SW 1271 (cell line): ENCODE measurements at regions not wholly inside any gene's neighbourhood (a gene's known extent, or its start where the extent isn't known, plus 50 kb on each side); places are given as distances from the start of the nearest gene placed in this dataset.

ENCODE experiments used
- DNase-seq, 2 experiments: peaks; one replicate each; lab custom pipeline; 2025; lab: John Stamatoyannopoulos, UW

GRCh38 chr5:103461243-103461642 lies 101.3 kb downstream of the NUDT12 start:
- peak; percentile 15 to 24 for DNase-seq

DNA sequence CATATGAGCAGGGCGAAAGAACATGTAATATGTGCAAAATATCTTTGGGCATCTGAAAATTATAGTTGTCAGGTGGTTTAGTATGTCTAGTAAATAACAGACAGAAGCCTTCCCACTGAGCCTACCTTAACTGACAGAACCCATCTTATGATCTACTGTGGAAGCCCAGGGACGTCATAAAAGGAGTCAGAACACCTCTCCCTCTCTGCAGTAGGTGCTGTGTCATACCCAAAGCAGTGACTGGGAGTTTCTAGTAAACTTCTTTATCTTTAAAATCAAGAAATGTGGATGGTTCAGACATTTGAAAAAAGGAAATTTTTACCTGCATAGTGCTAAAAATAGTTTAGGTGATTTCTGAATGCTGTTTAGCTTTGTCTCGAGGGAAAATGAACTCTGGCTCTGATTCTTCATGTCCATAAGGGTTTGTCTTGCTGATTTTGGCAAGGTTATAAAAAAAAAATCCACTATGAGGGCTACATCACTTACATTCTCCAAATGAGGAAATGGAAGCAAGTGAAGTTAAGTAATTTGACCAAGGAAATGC lies 104.0 kb downstream of the NUDT12 start:
- DNase-seq = no peak

- no peak for DNase-seq
These were observed 106.1 kb downstream of the NUDT12 start for GRCh38 chr5:103456476-103456875.

GRCh38 chr5:103455796-103456195 lies 106.8 kb downstream of the NUDT12 start:
- no peak for DNase-seq

GRCh38 chr5:103454770-103455169 lies 107.8 kb downstream of the NUDT12 start:
- DNase-seq = no peak

DNA sequence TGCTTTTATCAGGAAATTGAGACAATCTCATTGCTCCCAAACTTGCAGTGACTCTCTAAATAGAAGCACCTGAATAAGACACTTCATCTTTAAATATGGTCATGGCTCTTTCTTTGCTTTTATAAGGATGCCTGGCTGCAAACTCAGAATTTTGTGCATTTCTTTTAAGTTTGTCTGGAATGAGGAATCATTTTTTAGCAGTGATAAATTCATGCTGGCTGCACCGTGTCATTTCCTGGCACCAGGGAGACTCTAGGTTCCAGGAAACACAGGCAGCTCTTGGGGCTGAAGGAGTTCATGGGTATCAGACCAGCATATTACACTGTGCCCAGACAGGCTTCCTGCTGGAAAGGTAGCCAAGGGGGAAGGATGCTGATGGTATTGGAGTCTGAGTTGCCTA lies 109.9 kb downstream of the NUDT12 start:
- peak in 1 of 2 experiments; percentile 9 for DNase-seq

GRCh38 chr5:103452089-103452488 lies 110.5 kb downstream of the NUDT12 start:
- DNase-seq = no peak

GRCh38 chr5:103451261-103451660 lies 111.3 kb downstream of the NUDT12 start:
- no peak for DNase-seq

DNA sequence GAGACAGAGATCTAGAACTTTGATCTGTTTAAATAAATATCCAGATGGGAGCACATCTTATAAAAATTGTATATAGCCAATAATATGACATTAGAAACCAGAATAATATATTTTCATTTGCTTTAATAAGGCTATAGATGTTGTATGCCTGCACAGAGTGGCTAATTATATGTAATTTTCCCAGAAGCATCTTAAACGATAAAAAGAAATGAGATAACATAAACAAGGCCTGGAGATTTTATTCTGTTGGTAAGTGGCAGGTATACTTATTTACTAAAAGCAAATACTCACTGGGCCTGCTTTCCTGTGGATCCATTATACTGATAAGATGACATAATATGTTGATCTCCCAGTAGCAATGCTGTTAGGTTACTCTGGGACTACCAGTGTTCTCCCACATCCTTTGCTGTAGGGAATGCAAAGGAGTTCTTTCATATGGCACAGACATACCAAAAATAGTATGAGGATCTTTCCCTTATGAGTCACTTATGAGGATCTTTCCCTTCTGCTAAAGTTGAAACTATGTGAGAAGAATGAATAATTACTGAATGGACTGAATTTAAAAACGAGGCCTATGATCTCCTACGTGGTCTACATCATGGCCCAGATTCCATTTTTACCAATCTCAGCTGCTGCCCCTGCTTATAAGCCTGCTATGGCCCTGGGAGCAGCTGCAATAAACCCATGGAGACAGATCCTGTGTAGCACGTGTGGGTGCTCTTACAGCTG lies 112.1 kb downstream of the NUDT12 start:
- peak; percentile 23 to 58 for DNase-seq

DNA sequence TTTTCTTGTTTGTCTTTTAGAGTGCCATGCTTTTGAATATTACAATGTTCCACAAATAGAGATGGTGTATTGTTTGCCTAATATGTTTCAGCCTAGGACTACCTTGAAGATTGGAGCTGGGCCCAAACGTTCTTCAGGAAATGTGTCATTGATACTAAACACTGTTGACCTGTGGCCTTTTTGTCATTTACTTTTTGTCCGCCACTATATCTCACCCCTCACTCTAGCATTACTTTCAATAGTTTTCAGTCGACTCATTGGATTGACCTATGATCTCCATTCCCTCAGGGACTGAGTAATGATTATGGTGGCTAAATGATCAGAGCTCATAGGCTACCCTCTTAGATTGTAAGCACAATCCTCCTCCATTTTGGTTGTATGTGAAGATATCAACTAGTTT lies 115.8 kb downstream of the NUDT12 start:
- peak; percentile 13 to 39 for DNase-seq

DNA sequence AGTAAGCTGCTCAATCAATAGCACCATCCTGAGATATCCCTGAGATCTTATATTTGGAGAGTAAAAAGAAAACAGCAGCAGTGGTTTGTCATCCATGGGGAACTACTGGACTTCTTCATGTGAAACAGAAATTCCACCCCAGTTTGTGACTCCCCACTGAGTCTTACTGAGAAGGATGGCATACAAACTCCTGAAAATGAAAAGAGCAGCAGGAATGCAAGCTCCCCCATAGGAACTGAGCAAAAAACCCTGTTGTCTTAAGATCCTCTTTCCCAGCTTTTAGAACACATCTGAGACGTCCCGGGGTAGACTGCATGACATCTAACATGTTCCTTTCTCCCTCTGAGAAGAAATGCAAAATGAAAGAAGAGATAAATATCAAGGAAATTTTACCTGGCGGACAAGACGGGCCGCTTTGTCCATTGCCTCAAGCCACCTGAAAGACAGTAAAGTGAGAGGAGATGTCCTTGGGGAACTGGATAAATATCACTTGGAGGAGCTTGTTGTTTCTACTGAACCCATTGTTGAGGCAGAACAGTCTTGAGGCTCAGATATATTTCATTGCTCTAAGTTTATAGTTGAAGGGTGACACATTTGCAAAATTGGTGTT lies 117.1 kb downstream of the NUDT12 start:
- no peak for DNase-seq

DNA sequence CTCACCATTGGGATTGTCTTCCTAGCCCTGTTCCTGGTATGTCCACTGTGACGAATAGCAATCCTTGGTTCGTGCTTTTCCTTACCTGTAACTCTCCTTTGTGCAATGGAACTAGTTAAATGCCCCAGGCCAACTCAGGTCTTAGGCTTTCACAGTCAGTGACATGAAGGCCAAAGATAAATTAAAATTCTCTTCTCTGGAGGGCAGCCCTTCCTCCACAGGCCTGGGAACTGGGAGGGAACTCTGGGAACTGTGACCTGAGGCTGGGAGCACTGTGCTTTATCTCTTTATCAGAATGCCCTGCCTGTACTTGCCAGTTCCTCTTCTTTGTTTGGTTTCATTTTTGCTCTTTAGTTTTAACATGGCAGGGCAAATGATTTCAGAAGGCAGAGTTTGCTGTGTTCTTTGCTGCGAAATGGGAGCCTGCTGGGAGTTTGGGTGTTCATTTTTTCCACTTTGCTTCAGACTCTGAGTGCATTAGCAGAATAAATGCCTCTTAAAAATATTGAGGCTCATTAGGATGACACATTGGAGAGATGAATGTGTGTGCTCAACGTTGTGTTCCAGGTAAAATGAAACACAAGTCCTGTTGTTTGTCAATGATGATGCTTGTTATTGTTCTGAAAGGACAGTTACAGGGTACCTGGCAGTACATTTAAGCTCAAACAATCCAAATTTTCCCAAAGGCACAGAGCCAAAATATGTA lies 118.1 kb downstream of the NUDT12 start:
- no peak for DNase-seq

DNA sequence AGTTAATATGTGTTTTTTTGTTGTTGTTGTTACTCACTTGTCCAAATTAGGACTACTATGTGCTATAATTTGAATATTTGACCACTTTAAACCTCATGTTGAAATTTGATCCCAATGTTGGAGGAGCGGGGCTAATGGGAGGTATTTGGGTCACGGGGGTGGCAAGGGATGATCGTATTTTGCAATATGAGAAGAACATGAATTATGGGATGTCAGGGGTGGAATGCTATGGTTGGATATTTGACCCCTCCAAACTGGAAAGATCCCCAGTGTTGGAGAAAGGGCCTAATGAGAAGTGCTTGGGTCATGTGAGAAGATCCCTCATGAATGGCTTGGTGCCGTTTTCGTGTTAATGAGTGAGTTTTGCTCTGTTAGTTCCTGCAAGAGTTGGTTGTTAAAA lies 119.8 kb downstream of the NUDT12 start:
- DNase-seq = no peak

DNA sequence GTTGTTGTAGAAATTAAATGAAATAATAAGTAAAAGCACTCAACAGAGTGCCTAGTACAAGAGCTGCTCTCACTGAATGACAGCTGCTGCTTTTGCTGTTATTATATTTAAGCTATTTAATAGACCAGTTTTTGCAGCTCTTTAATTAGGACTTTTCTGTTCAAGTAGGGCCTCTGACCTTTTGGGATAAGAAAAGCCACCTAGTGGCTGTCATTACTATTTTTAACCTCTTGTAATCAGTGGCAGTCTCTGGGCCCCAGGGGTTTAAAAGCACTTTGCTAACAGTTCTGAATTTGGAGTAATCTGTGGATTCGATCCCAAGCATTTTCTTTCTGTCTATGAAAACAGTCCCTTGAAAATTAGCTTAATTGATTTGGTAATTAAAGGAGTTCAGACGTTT lies 121.1 kb downstream of the NUDT12 start:
- DNase-seq = no peak

DNA sequence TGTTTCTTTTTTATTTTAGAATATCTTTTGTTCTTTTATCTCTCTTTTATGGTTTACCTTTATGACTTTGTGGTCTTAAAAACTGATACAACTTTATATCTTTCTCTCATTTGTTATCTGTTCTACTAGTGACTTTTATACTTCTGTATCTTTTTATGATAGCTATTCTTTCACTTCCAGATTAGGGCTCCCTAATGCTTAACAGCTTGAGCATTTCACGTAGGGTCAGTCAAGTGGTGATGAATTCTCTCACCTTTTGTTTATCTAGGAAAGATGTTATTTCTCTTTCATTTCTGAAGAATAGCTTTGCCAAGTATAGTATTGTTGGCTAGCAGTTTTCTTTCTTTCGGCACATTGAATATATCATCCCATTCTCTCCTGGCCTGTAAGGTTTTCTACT lies 123.6 kb downstream of the NUDT12 start:
- no peak for DNase-seq

DNA sequence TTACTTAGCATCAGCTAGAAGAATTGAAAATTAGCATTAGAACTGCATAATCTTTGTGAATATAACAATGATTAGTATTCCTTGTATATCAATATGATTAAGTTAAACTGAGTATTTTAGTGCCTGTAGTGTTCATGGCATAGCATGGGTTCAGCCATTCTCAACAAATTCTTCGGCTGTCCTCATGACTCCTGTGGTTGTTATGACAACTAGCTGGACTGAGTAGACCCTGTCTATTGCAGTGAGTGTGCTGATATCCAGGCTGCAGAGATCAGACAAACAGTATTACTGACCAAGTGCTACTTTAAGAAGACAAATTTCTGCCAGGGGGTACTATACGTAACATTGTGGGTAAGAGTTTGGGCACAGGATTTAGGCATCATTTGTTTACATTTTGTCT lies 125.9 kb downstream of the NUDT12 start:
- DNase-seq = no peak

GRCh38 chr5:103436112-103436511 lies 126.5 kb downstream of the NUDT12 start:
- DNase-seq = no peak

- no peak for DNase-seq
These were observed 127.3 kb downstream of the NUDT12 start for GRCh38 chr5:103435136-103435889.

- DNase-seq = no peak
These were observed 128.5 kb downstream of the NUDT12 start for GRCh38 chr5:103434057-103434456.

GRCh38 chr5:103433211-103433610 lies 129.4 kb downstream of the NUDT12 start:
- DNase-seq = no peak

GRCh38 chr5:103428923-103429322 lies 133.7 kb downstream of the NUDT12 start:
- no peak for DNase-seq

- no peak for DNase-seq
These were observed 134.1 kb downstream of the NUDT12 start for GRCh38 chr5:103428411-103428871.
